CD8-positive, alpha-beta memory T cell (primary cell): ENCODE measurements at regions not wholly inside any gene's neighbourhood (a gene's known extent, or its start where the extent isn't known, plus 50 kb on each side); places are given as distances from the start of the nearest gene placed in this dataset.

Experiments used
- CTCF ChIA-PET: fragments of 350-600 bp; sonication (Branson Sonifier 250); formaldehyde crosslinking; loops from one replicate; lab custom pipeline; 2021; ENCODE audit warnings: antibody characterized with exemption; lab: Charles Lee
- POLR2A ChIA-PET: fragments of 350-600 bp; sonication (Branson Sonifier 250); formaldehyde crosslinking; loops from one replicate; lab custom pipeline; 2021; ENCODE audit warnings: antibody characterized with exemption; lab: Charles Lee
- DNase-seq, 5 donors: peaks; one replicate each; pipeline versions ENCODE4 v3.0.0 to v3.0.0-alpha.2; 2020 to 2022; ENCODE audit warnings: mixed read lengths in 1 of 5
- H3K27ac ChIP-seq: one replicate; pipeline ENCODE4 v1.7.0; 2013; ENCODE audit warnings: low read depth, mild to moderate bottlenecking, low read length, moderate library complexity
- H3K27me3 ChIP-seq: 2 replicates; pipeline ENCODE4 v1.7.0; 2013; ENCODE audit warnings: low read length, mild to moderate bottlenecking; ENCODE audit not compliant: insufficient read depth, poor library complexity, severe bottlenecking
- H3K36me3 ChIP-seq: 2 replicates; pipeline ENCODE4 v1.7.0; 2013; ENCODE audit warnings: mild to moderate bottlenecking, low read length, moderate library complexity; ENCODE audit not compliant: insufficient read depth
- H3K4me1 ChIP-seq: 2 replicates; pipeline ENCODE4 v1.7.0; 2013; ENCODE audit warnings: mild to moderate bottlenecking, low read length, moderate library complexity; ENCODE audit not compliant: insufficient read depth
- H3K4me3 ChIP-seq: 2 replicates; pipeline ENCODE4 v1.7.0; 2013; ENCODE audit warnings: mild to moderate bottlenecking, low read length
- H3K9me3 ChIP-seq: 2 replicates; pipeline ENCODE4 v1.7.0; 2013; ENCODE audit warnings: mild to moderate bottlenecking, low read length
- H3K27ac Mint-ChIP-seq, 8 donors: one replicate each; pipeline ENCODE4 v1.8.0; 2020 to 2021; ENCODE audit warnings: mixed read lengths in 8 of 8, mild to moderate bottlenecking in 6 of 8, inconsistent platforms in 3 of 8, moderate library complexity in 3 of 8
- H3K27me3 Mint-ChIP-seq, 2 donors: one replicate each; pipeline ENCODE4 v1.8.0; 2020 to 2021; ENCODE audit warnings: mixed read lengths in 2 of 2, mild to moderate bottlenecking in 1 of 2, moderate library complexity in 1 of 2
- H3K36me3 Mint-ChIP-seq, 3 donors: one replicate each; pipeline ENCODE4 v1.8.0; 2020 to 2021; ENCODE audit warnings: mixed read lengths in 3 of 3, inconsistent platforms in 1 of 3, mild to moderate bottlenecking in 1 of 3
- H3K4me1 Mint-ChIP-seq, 3 donors: one replicate each; pipeline ENCODE4 v1.8.0; 2020 to 2021; ENCODE audit warnings: mixed read lengths in 3 of 3, inconsistent platforms in 1 of 3, mild to moderate bottlenecking in 1 of 3
- H3K4me3 Mint-ChIP-seq, 7 donors: one replicate each; pipeline ENCODE4 v1.8.0; 2020 to 2021; ENCODE audit warnings: mixed read lengths in 7 of 7, mild to moderate bottlenecking in 6 of 7, moderate library complexity in 4 of 7, inconsistent platforms in 2 of 7
- H3K9me3 Mint-ChIP-seq, 5 donors: one replicate each; pipeline ENCODE4 v1.8.0; 2020 to 2022; ENCODE audit warnings: mixed read lengths in 5 of 5, mild to moderate bottlenecking in 3 of 5, moderate library complexity in 2 of 5, inconsistent platforms in 1 of 5

- Histone ChIP-seq H3K4me3 (no peak overlapping the region), H3K27me3 (no peaks in the 10 kb centered on the region), H3K9me3 (no peaks in the 10 kb centered on the region), H3K4me1 (no peaks in the 10 kb centered on the region), H3K36me3 (no peaks in the 10 kb centered on the region), H3K27ac (no peak overlapping the region)
- H3K27me3 Mint-ChIP-seq, result no peaks in the 10 kb centered on the region
- POLR2A ChIA-PET, result no interaction called here
- CTCF ChIA-PET, result no interaction called here
- no peak for DNase-seq
- no peak overlapping the region for H3K27ac Mint-ChIP-seq
- no peak overlapping the region for H3K4me3 Mint-ChIP-seq
- no peaks in the 10 kb centered on the region for H3K36me3 Mint-ChIP-seq
- H3K4me1 Mint-ChIP-seq, result no peaks in the 10 kb centered on the region
- peaks cover 0 to 17% (median 6%) of the 10 kb centered on the region in 5 donors for H3K9me3 Mint-ChIP-seq
Measured at GRCh38 chr14:25537846-25538455, 488.0 kb upstream of the STXBP6 start.

GRCh38 chr14:25526290-25526689, 476.3 kb upstream of the STXBP6 start:
- ChIA-PET POLR2A (no interaction called here), CTCF (no interaction called here)
- Histone ChIP-seq H3K36me3 (no peaks in the 10 kb centered on the region), H3K27ac (no peak overlapping the region), H3K27me3 (no peaks in the 10 kb centered on the region), H3K4me1 (no peaks in the 10 kb centered on the region), H3K9me3 (no peaks in the 10 kb centered on the region), H3K4me3 (no peak overlapping the region)
- Mint-ChIP-seq H3K4me3 (no peak overlapping the region), H3K4me1 (no peaks in the 10 kb centered on the region), H3K27ac (no peak overlapping the region), H3K9me3 (peaks cover 2 to 7% (median 3%) of the 10 kb centered on the region in 5 donors), H3K36me3 (no peaks in the 10 kb centered on the region), H3K27me3 (peaks cover 0 to 2% of the 10 kb centered on the region in 2 donors)
- DNase-seq, result no peak

- H3K9me3 ChIP-seq, result no peaks in the 10 kb centered on the region
- no peak overlapping the region for H3K4me3 ChIP-seq
- Mint-ChIP-seq H3K27me3 (peaks cover 0 to 2% of the 10 kb centered on the region in 2 donors), H3K9me3 (peaks cover 3 to 6% (median 4%) of the 10 kb centered on the region in 5 donors), H3K27ac (no peak overlapping the region), H3K4me1 (no peaks in the 10 kb centered on the region), H3K4me3 (no peak overlapping the region), H3K36me3 (no peaks in the 10 kb centered on the region)
- POLR2A ChIA-PET, result no interaction called here
- no peaks in the 10 kb centered on the region for H3K27me3 ChIP-seq
- no peaks in the 10 kb centered on the region for H3K4me1 ChIP-seq
- no peaks in the 10 kb centered on the region for H3K36me3 ChIP-seq
- DNase-seq, result no peak
- CTCF ChIA-PET, result no interaction called here
- no peak overlapping the region for H3K27ac ChIP-seq
Measured at GRCh38 chr14:25522926-25523325, 473.0 kb upstream of the STXBP6 start.

- no peak overlapping the region for H3K27ac ChIP-seq
- no peak overlapping the region for H3K4me3 Mint-ChIP-seq
- no peak for DNase-seq
- H3K4me1 Mint-ChIP-seq, result no peaks in the 10 kb centered on the region
- peaks cover 0 to 2% of the 10 kb centered on the region in 2 donors for H3K27me3 Mint-ChIP-seq
- H3K36me3 ChIP-seq, result no peaks in the 10 kb centered on the region
- H3K27me3 ChIP-seq, result no peaks in the 10 kb centered on the region
- no peak overlapping the region for H3K27ac Mint-ChIP-seq
- no peak overlapping the region for H3K4me3 ChIP-seq
- peaks cover 0 to 6% (median 4%) of the 10 kb centered on the region in 5 donors for H3K9me3 Mint-ChIP-seq
- no peaks in the 10 kb centered on the region for H3K9me3 ChIP-seq
- no peaks in the 10 kb centered on the region for H3K4me1 ChIP-seq
- CTCF ChIA-PET, result no interaction called here
- H3K36me3 Mint-ChIP-seq, result no peaks in the 10 kb centered on the region
- POLR2A ChIA-PET, result no interaction called here
Measured at GRCh38 chr14:25522116-25522515, 472.2 kb upstream of the STXBP6 start.

GRCh38 chr14:25521616-25522015, 471.7 kb upstream of the STXBP6 start:
- H3K4me3 ChIP-seq, result no peak overlapping the region
- no peaks in the 10 kb centered on the region for H3K9me3 ChIP-seq
- H3K4me1 ChIP-seq, result no peaks in the 10 kb centered on the region
- peaks cover 0 to 6% (median 3%) of the 10 kb centered on the region in 5 donors for H3K9me3 Mint-ChIP-seq
- no peak overlapping the region for H3K4me3 Mint-ChIP-seq
- ChIA-PET CTCF (no interaction called here), POLR2A (no interaction called here)
- peaks cover 0 to 2% of the 10 kb centered on the region in 2 donors for H3K27me3 Mint-ChIP-seq
- no peaks in the 10 kb centered on the region for H3K4me1 Mint-ChIP-seq
- no peak for DNase-seq
- H3K27me3 ChIP-seq, result no peaks in the 10 kb centered on the region
- no peaks in the 10 kb centered on the region for H3K36me3 ChIP-seq
- no peak overlapping the region for H3K27ac ChIP-seq
- no peak overlapping the region for H3K27ac Mint-ChIP-seq
- no peaks in the 10 kb centered on the region for H3K36me3 Mint-ChIP-seq

GRCh38 chr14:25520821-25521220, 470.9 kb upstream of the STXBP6 start:
- H3K4me3 ChIP-seq, result no peak overlapping the region
- H3K9me3 ChIP-seq, result no peaks in the 10 kb centered on the region
- ChIA-PET POLR2A (no interaction called here), CTCF (no interaction called here)
- Mint-ChIP-seq H3K4me3 (no peak overlapping the region), H3K36me3 (no peaks in the 10 kb centered on the region), H3K9me3 (peaks cover 0 to 6% (median 3%) of the 10 kb centered on the region in 5 donors), H3K4me1 (no peaks in the 10 kb centered on the region), H3K27ac (no peak overlapping the region), H3K27me3 (peaks cover 0 to 2% of the 10 kb centered on the region in 2 donors)
- no peaks in the 10 kb centered on the region for H3K4me1 ChIP-seq
- no peaks in the 10 kb centered on the region for H3K27me3 ChIP-seq
- no peak for DNase-seq
- no peak overlapping the region for H3K27ac ChIP-seq
- no peaks in the 10 kb centered on the region for H3K36me3 ChIP-seq

GRCh38 chr14:25518364-25518763, 468.4 kb upstream of the STXBP6 start:
- DNase-seq, result no peak
- no peak overlapping the region for H3K27ac Mint-ChIP-seq
- no peak overlapping the region for H3K4me3 Mint-ChIP-seq
- Histone ChIP-seq H3K4me3 (no peak overlapping the region), H3K9me3 (no peaks in the 10 kb centered on the region), H3K27me3 (no peaks in the 10 kb centered on the region), H3K4me1 (no peaks in the 10 kb centered on the region), H3K36me3 (no peaks in the 10 kb centered on the region), H3K27ac (no peak overlapping the region)
- ChIA-PET CTCF (no interaction called here), POLR2A (no interaction called here)
- H3K9me3 Mint-ChIP-seq, result peaks cover 4 to 11% (median 8%) of the 10 kb centered on the region in 5 donors
- H3K4me1 Mint-ChIP-seq, result no peaks in the 10 kb centered on the region
- no peaks in the 10 kb centered on the region for H3K27me3 Mint-ChIP-seq
- no peaks in the 10 kb centered on the region for H3K36me3 Mint-ChIP-seq

- H3K27me3 Mint-ChIP-seq, result no peaks in the 10 kb centered on the region
- POLR2A ChIA-PET, result no interaction called here
- Histone ChIP-seq H3K9me3 (no peaks in the 10 kb centered on the region), H3K27me3 (no peaks in the 10 kb centered on the region), H3K27ac (no peak overlapping the region), H3K4me3 (no peak overlapping the region), H3K4me1 (no peaks in the 10 kb centered on the region), H3K36me3 (no peaks in the 10 kb centered on the region)
- CTCF ChIA-PET, result no interaction called here
- no peak overlapping the region for H3K27ac Mint-ChIP-seq
- DNase-seq, result no peak
- H3K36me3 Mint-ChIP-seq, result no peaks in the 10 kb centered on the region
- H3K9me3 Mint-ChIP-seq, result peaks cover 8 to 20% (median 9%) of the 10 kb centered on the region in 5 donors
- no peak overlapping the region for H3K4me3 Mint-ChIP-seq
- no peaks in the 10 kb centered on the region for H3K4me1 Mint-ChIP-seq
Measured at GRCh38 chr14:25516838-25517237, 466.9 kb upstream of the STXBP6 start.
